Ishikawa (cell line): ENCODE measurements at regions not wholly inside any gene's neighbourhood (a gene's known extent, or its start where the extent isn't known, plus 50 kb on each side); places are given as distances from the start of the nearest gene placed in this dataset.

Source experiments
- CEBPB ChIP-seq: IDR thresholded peaks from 2 replicates; pipeline ENCODE4 v1.6.1; 2012
- CREB1 ChIP-seq: IDR thresholded peaks from 2 replicates; pipeline ENCODE4 v1.6.1; 2012; ENCODE audit warnings: low read depth
- EGR1 ChIP-seq: IDR thresholded peaks from 2 replicates; pipeline ENCODE4 v1.6.1; 2012
- EP300 ChIP-seq: IDR thresholded peaks from 2 replicates; pipeline ENCODE4 v1.6.1; 2012; ENCODE audit warnings: borderline replicate concordance
- FOXM1 ChIP-seq: IDR thresholded peaks from 2 replicates; pipeline ENCODE4 v1.6.1; 2012; ENCODE audit warnings: low read depth, borderline replicate concordance
- NFIC ChIP-seq: IDR thresholded peaks from 2 replicates; pipeline ENCODE4 v1.6.1; 2012
- RAD21 ChIP-seq: IDR thresholded peaks from 2 replicates; pipeline ENCODE4 v1.6.1; 2012; ENCODE audit warnings: low read depth
- TAF1 ChIP-seq: IDR thresholded peaks from 2 replicates; pipeline ENCODE4 v1.6.1; 2012; ENCODE audit warnings: low read depth, mild to moderate bottlenecking
- TCF12 ChIP-seq: IDR thresholded peaks from 2 replicates; pipeline ENCODE4 v1.6.1; 2012; ENCODE audit warnings: low read depth
- USF1 ChIP-seq: IDR thresholded peaks from 2 replicates; pipeline ENCODE4 v1.6.1; 2012
- YY1 ChIP-seq: IDR thresholded peaks from 2 replicates; pipeline ENCODE4 v1.6.1; 2012; ENCODE audit warnings: low read depth
- ZBTB7A ChIP-seq: IDR thresholded peaks from 2 replicates; pipeline ENCODE4 v1.6.1; 2012; ENCODE audit warnings: low read depth
- TF ChIP-seq, protein P1 (sequence below): IDR thresholded peaks from 2 replicates; pipeline ENCODE4 v1.6.1; 2012; ENCODE audit warnings: low read depth, mild to moderate bottlenecking
- TF ChIP-seq, protein P2 (sequence below): IDR thresholded peaks from 2 replicates; pipeline ENCODE4 v1.6.1; 2012

DNA sequence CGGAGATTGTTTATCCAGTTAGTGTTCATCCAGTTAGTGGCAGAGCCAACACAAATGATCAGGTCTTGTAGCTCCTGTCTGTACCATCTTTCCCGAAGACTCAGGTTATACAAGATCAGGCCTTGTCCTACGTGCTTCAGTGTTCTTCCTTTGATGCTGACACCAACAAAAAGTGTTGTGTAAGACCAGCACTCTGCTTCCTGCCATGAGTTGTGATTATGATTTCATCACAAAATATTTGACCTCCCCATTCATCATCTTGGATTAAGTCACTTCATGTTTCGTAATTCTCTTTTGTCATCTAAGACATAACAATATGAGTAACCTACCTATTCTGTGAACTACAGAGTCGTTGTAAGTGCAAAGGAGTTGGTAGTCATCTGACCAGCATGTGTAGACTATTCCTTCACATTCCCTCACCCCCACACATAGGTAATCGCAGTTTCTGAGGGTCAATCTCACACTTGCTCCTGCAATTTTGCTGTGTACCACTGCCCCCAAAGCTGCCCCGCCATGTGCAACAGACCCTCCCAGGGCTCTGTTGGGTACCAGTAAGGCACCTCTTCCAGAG is 135.6 kb upstream of the SLC22A23 start:
- TF ChIP-seq RAD21 (no peak), USF1 (no peak), FOXM1 (no peak), CEBPB (peak; percentile 52; the same call in 1 of the 2 replicates), EP300 (no peak), ZBTB7A (no peak), TAF1 (no peak), CREB1 (no peak), TCF12 (no peak), EGR1 (no peak), NFIC (no peak), YY1 (no peak)
- TF ChIP-seq, protein P1, sequence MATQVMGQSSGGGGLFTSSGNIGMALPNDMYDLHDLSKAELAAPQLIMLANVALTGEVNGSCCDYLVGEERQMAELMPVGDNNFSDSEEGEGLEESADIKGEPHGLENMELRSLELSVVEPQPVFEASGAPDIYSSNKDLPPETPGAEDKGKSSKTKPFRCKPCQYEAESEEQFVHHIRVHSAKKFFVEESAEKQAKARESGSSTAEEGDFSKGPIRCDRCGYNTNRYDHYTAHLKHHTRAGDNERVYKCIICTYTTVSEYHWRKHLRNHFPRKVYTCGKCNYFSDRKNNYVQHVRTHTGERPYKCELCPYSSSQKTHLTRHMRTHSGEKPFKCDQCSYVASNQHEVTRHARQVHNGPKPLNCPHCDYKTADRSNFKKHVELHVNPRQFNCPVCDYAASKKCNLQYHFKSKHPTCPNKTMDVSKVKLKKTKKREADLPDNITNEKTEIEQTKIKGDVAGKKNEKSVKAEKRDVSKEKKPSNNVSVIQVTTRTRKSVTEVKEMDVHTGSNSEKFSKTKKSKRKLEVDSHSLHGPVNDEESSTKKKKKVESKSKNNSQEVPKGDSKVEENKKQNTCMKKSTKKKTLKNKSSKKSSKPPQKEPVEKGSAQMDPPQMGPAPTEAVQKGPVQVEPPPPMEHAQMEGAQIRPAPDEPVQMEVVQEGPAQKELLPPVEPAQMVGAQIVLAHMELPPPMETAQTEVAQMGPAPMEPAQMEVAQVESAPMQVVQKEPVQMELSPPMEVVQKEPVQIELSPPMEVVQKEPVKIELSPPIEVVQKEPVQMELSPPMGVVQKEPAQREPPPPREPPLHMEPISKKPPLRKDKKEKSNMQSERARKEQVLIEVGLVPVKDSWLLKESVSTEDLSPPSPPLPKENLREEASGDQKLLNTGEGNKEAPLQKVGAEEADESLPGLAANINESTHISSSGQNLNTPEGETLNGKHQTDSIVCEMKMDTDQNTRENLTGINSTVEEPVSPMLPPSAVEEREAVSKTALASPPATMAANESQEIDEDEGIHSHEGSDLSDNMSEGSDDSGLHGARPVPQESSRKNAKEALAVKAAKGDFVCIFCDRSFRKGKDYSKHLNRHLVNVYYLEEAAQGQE: no peak
- TF ChIP-seq, protein P2, sequence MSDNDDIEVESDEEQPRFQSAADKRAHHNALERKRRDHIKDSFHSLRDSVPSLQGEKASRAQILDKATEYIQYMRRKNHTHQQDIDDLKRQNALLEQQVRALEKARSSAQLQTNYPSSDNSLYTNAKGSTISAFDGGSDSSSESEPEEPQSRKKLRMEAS: no peak
